K562 (cell line): ENCODE measurements at regions not wholly inside any gene's neighbourhood (a gene's known extent, or its start where the extent isn't known, plus 50 kb on each side); places are given as distances from the start of the nearest gene placed in this dataset.

ENCODE experiments used
- FOSL1 ChIP-seq: fragments of 200-800 bp; sonication (Bioruptor generic); conservative IDR thresholded peaks from 2 replicates; pipeline ENCODE4 v1.6.1; 2016; ENCODE audit warnings: missing genetic modification characterization, missing compliant biosample characterization
- HMG20B ChIP-seq: fragments of 250-450 bp; sonication (Bioruptor Pico); IDR thresholded peaks from 2 replicates; pipeline ENCODE4 v1.5.0; 2021; ENCODE audit warnings: mild to moderate bottlenecking
- MTA2 ChIP-seq: fragments of 450-650 bp; IDR thresholded peaks from 2 replicates; pipeline ENCODE4 v1.6.1; 2016; ENCODE audit warnings: low read depth
- SAP30 ChIP-seq: fragments of 200-600 bp; sonication (generic); IDR thresholded peaks from 2 replicates; pipeline ENCODE4 v1.6.1; 2012; ENCODE audit warnings: borderline replicate concordance, low read depth, mild to moderate bottlenecking, moderate library complexity, low read length, control low read depth, inconsistent platforms; ENCODE audit not compliant: insufficient read depth, poor library complexity, severe bottlenecking
- SLC30A9 ChIP-seq: fragments of 250-450 bp; sonication (Bioruptor Pico); IDR thresholded peaks from 2 replicates; pipeline ENCODE4 v1.8.0; 2022; ENCODE audit warnings: mild to moderate bottlenecking, moderate library complexity
- SMAD2 ChIP-seq: fragments of 150-350 bp; IDR thresholded peaks from 2 replicates; pipeline ENCODE4 v1.6.1; 2014; ENCODE audit warnings: low read depth, mild to moderate bottlenecking, low read length
- SMAD4 ChIP-seq: fragments of 250-450 bp; sonication (Bioruptor Pico); conservative IDR thresholded peaks from 2 replicates; pipeline ENCODE4 v1.8.0; 2021; ENCODE audit warnings: inconsistent platforms, mild to moderate bottlenecking, moderate library complexity
- SRF ChIP-seq, 2 experiments: fragments of 250-450, 450-650 bp in 1 of 2; sonication (Bioruptor Pico) in 1 of 2; sonication (generic) in 1 of 2; formaldehyde crosslinking; IDR thresholded peaks; 2 replicates each; pipeline versions ENCODE4 v1.5.0 to v1.5.1; 2020 to 2022; ENCODE audit warnings: mild to moderate bottlenecking in 1 of 2, missing genetic modification reagents in 1 of 2
- TEAD1 ChIP-seq, 2 experiments: fragments of 450-650 bp in 1 of 2; sonication (generic) in 1 of 2; formaldehyde crosslinking; IDR thresholded peaks; 2 replicates each; pipeline versions ENCODE4 v1.4.0 to v1.8.0; 2020 to 2022; ENCODE audit warnings: mild to moderate bottlenecking in 2 of 2, missing genetic modification reagents in 1 of 2
- TEAD2 ChIP-seq: fragments of 450-650 bp; IDR thresholded peaks from 2 replicates; pipeline ENCODE4 v1.6.1; 2016; ENCODE audit warnings: missing genetic modification characterization, control low read depth, missing compliant biosample characterization
- XRCC3 ChIP-seq: fragments of 450-650 bp; IDR thresholded peaks from 2 replicates; pipeline ENCODE4 v1.6.1; 2017; ENCODE audit warnings: mild to moderate bottlenecking, moderate library complexity
- ZBED1 ChIP-seq: IDR thresholded peaks from 2 replicates; pipeline ENCODE4 v1.6.1; 2014
- ZNF24 ChIP-seq: fragments of 450-650 bp; IDR thresholded peaks from 2 replicates; pipeline ENCODE4 v1.6.1; 2016
- ZNF253 ChIP-seq: fragments of 250-450 bp; sonication (Bioruptor Pico); conservative IDR thresholded peaks from 2 replicates; pipeline ENCODE4 v1.6.1; 2021; ENCODE audit warnings: mild to moderate bottlenecking
- ZNF282 ChIP-seq: sonication (generic); formaldehyde crosslinking; IDR thresholded peaks from 2 replicates; pipeline ENCODE4 v1.8.1; 2023; ENCODE audit warnings: missing genetic modification reagents
- ZNF764 ChIP-seq: fragments of 250-450 bp; sonication (Bioruptor Pico); IDR thresholded peaks from 2 replicates; pipeline ENCODE4 v1.4.0; 2020; ENCODE audit warnings: low read depth, mild to moderate bottlenecking, moderate library complexity
- TF ChIP-seq, protein P1 (sequence below): fragments of 450-650 bp; IDR thresholded peaks from 2 replicates; pipeline ENCODE4 v1.6.1; 2016; ENCODE audit warnings: antibody characterized with exemption
- TF ChIP-seq, protein P2 (sequence below), 2 experiments: fragments of 450-650 bp; formaldehyde crosslinking in 1 of 2; IDR thresholded peaks; 2 replicates each; pipeline versions ENCODE4 v1.4.0 to v1.6.1; 2014 to 2020; ENCODE audit warnings: mild to moderate bottlenecking in 2 of 2, borderline replicate concordance in 1 of 2, low read depth in 1 of 2

DNA sequence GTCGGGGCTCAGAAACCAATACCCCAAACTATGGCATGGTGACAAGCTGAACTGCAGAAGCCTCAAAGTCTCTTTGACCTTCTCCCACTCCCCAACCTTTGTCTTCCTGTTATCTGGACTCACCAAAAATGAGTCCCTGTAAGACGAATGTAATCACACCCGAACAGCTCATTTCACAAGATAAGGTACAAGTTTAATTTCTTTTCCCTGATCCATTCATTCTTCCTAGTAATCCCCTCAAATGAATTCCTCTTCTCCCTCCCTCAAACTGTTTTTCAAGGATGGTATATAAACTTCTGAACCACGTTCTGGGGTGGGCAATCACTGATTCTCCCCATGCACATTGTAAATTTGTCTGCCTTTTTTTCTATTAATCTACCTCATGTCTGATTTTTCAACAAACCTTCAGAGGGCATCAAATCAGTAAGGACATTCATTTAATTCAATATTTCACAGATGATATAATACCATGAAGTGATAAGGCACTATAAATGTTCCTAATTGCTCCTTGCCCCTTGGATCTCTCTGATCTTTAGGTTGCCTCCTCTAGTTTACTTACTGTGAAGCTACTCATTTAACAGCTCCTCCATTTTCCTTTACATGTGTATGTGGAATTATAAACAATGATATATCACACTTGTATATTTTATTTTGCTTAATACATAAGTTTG lies 77.2 kb downstream of the OR2B2 start (continued):
- TF ChIP-seq, protein P1, sequence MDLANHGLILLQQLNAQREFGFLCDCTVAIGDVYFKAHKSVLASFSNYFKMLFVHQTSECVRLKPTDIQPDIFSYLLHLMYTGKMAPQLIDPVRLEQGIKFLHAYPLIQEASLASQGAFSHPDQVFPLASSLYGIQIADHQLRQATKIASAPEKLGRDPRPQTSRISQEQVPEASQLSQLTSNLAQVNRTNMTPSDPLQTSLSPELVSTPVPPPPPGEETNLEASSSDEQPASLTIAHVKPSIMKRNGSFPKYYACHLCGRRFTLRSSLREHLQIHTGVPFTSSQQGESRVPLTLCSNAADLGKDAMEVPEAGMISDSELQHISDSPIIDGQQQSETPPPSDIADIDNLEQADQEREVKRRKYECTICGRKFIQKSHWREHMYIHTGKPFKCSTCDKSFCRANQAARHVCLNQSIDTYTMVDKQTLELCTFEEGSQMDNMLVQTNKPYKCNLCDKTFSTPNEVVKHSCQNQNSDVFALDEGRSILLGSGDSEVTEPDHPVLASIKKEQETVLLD: peak; percentile 49; the same call in 1 of the 2 replicates
- TF ChIP-seq ZNF282 (CRISPR knock-in tag) (no peak), ZBED1 (no peak), ZNF24 (peak; percentile 20; the same call in 1 of the 2 replicates), TEAD2 (tag) (no peak), FOSL1 (0 out of 2 replicates have a peak, but pooled peaks have one; percentile 57), HMG20B (CRISPR knock-in tag) (no peak), XRCC3 (no peak), SRF (CRISPR knock-in tag; IDR thresholded peaks at IDR 0.05) (0 out of 4 replicates have a peak, but pooled peaks of 1 of the 2 experiments have one; percentile 18), SMAD4 (CRISPR knock-in tag) (peak; percentile 41), SAP30 (no peak), TEAD1 (CRISPR knock-in tag; IDR thresholded peaks at IDR 0.05) (peak in 1 of 2 experiments; percentile 61; a peak in 1 of 4 replicates), ZNF764 (CRISPR knock-in tag) (no peak; the same call in 1 of the 2 replicates), SMAD2 (no peak), ZNF253 (no peak), MTA2 (peak; percentile 70), SLC30A9 (CRISPR knock-in tag) (no peak)
- TF ChIP-seq, protein P2, sequence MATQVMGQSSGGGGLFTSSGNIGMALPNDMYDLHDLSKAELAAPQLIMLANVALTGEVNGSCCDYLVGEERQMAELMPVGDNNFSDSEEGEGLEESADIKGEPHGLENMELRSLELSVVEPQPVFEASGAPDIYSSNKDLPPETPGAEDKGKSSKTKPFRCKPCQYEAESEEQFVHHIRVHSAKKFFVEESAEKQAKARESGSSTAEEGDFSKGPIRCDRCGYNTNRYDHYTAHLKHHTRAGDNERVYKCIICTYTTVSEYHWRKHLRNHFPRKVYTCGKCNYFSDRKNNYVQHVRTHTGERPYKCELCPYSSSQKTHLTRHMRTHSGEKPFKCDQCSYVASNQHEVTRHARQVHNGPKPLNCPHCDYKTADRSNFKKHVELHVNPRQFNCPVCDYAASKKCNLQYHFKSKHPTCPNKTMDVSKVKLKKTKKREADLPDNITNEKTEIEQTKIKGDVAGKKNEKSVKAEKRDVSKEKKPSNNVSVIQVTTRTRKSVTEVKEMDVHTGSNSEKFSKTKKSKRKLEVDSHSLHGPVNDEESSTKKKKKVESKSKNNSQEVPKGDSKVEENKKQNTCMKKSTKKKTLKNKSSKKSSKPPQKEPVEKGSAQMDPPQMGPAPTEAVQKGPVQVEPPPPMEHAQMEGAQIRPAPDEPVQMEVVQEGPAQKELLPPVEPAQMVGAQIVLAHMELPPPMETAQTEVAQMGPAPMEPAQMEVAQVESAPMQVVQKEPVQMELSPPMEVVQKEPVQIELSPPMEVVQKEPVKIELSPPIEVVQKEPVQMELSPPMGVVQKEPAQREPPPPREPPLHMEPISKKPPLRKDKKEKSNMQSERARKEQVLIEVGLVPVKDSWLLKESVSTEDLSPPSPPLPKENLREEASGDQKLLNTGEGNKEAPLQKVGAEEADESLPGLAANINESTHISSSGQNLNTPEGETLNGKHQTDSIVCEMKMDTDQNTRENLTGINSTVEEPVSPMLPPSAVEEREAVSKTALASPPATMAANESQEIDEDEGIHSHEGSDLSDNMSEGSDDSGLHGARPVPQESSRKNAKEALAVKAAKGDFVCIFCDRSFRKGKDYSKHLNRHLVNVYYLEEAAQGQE (IDR thresholded peaks at IDR 0.05; ENCODE audit: borderline replicate concordance): peak; percentile 23; the same call in 1 of the 2 replicates
- TF ChIP-seq, protein P2 (CRISPR knock-in tag; IDR thresholded peaks at IDR 0.05; ENCODE audit: low read depth): no peak
